ENCODE measurements at regions not wholly inside any gene's neighbourhood (a gene's known extent, or its start where the extent isn't known, plus 50 kb on each side); places are given as distances from the start of the nearest gene placed in this dataset.

- no peak for TF ChIP-seq POLR2A (IDR thresholded peaks at IDR 0.05; ENCODE audit: low read depth, low read length)
- TF ChIP-seq POLR2AphosphoS5 (IDR thresholded peaks at IDR 0.05; ENCODE audit: insufficient read depth, low read depth, low read length) = no peak
- TF ChIP-seq MAX (IDR thresholded peaks at IDR 0.05; ENCODE audit: insufficient read depth, insufficient read length) = no peak
Measured at GRCh38 chrX:15014281-15014680, 141.1 kb downstream of the MOSPD2 start.
